ENCODE measurements at regions not wholly inside any gene's neighbourhood (a gene's known extent, or its start where the extent isn't known, plus 50 kb on each side); places are given as distances from the start of the nearest gene placed in this dataset.

DNA sequence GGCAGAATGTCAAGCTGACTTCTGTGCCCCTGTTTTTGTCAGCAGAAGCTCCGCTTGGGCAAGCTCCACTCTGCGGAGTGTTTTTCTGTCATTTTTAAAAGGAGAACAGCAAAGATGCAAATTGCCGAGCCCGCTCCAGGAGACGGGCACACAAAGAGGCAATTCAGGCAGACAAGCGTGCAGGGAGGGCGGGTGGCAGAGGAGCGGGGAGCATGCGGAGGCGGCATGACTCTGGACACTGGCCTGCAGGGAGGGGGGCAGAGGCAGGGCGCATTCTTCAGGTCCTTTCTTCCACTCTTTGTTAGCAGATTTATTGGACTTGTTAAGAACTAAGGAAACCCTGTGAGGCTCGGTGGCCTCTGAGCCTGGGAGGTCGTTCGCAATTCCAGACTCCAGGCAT, 187.3 kb upstream of the RMST start:
- DNase-seq, result peak; percentile 60

DNA sequence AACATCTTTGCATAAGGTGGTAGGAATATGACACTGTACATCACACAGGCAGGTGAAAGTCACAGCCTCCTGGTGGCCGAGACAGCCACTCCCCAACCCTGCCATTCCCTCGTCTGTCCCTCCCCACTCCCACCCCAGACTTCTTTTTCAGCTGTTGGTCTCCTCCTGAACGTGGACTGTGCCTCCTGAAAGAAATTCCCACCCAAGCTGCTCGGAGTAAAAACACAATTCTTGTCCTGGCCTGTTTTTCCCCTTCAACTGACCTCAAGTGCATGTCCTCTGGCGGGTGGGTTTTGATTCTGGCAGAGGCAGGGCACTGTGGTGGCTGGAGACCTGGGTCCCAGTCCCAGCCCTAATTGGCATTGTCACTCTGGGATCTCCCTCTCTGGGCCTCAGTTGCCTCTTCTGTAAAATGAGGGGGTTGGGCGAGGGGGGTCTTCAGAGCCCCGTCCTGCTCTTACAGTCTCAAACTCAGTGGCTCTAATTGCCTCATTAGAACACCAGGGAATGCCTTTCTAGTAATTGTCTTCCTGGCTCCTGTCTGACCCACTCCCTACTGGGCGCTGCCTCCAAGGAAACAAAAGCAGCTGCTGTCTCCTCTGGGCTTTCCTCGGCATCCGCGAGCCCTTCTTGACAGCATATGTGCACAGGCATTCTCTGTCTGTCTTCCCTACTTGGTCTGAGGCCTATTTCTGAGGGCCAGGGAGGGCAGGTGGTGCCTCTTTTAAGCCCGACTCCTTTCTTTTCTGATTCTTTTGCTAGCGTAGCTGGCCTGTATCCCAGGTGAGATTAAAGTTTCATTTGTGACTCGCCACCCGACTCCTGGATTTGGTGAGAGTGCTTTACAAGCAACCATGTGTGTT, 186.6 kb upstream of the RMST start:
- no peak for DNase-seq

DNA sequence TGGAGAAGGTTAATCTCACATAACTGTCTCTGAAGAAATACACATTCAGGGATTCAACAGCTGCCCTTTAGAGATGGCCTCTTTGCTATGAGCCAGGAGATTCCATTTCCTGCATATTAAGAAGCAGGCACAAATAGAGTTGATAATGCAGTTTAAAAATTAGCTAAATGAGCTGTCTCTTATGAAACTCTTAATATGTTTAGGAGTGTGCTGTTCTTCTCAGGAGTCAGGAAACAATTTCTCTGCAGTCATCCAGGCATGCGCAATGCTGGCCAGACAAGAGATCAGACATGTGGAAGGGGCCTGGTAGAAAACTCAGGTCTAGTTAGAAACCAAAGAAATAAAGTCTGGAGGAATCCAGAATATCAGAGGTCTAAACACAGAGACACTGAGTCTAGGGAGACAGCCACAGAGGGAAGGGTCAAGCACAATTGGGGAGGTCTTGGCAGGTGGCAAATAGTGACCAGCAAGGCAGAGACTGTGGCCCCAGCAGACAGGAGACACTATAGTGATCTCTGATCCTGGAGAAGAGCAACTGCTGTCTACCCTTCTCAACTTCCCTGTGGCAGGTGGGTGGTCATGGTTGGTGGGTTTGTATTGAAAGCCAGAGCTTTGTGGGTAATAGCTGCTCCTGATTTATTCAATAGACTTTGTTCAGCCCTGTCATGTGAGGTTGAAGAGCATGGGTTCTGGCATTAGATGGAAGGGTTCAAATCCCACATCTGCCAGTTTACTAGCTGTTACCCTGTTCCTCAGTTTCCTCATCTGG, 185.8 kb upstream of the RMST start:
- no peak for DNase-seq

DNA sequence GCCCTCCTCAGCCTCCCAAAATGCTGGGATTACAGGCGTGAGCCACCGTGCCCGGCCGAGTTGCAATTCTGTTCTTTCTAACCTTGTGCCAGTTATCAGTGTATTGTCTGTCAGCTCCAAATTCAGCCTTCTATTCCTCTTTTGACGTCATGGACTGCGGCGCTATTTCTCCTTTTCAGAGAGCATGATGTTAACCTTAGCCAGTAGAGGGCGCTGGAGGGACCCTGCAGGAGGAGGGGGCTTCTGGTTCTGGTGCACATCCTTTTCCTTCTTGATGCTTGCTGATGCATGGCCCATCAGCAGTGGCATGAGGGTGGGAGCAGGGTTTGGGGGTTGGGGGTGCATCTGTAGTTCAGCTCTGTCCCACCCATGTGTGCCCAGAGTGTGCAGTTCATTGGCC, 179.3 kb upstream of the RMST start:
- DNase-seq, result no peak

DNA sequence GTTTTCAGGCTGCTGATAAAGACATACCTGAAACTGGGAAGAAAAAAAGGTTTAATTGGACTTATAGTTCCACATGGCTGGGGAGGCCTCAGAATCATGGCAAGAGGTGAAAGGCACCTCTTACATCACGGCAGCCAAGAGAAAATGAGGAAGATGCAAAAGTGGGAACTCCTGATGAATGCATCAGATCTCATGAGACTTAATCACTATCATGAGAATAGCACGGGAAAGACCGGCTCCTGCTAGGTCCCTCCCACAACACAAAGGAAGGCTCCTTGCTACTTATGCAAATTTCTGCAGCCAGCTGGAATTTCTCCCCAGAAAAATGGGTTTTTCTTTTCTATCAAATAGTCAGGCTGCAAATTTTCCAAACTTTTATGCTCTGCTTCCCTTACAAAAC, 174.1 kb upstream of the RMST start:
- DNase-seq, result no peak

DNA sequence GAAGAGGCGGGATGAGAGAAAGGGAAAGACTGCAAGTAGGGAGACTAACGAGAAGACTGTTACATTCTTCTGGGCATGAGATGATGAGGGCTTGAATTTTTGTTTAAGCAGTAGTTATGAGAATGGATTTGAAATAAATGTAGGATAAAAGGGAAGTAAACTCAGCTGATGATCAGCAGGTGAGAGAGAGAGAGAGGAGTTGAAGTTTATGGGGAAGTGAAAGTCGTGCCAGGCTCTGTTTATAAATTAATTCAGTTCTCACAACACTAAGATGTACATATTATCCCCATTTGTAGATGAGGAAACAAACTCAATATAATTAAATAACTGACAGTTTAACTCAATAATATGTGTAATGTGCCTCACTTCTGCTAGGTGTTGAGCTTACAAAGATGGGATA, 170.0 kb upstream of the RMST start:
- no peak for DNase-seq

DNA sequence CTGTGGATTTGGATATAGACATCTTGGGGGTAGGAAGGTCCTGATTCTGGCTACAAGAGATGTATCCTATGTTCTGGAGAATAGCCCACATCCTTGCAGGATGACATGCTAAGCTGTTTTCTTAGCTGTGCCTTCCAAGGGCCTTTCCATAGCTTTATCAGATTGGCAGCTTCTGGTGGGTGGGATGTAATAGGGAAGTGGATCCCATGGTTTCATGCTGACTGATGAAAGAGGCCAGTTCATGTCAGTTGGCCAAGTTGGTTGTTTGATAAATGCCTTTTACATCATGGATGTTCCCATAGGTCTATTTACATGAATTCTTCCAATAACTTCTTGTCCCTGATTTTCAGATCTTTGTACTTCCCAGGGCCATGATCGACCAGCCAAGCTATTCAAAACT, 169.1 kb upstream of the RMST start:
- DNase-seq, result no peak

DNA sequence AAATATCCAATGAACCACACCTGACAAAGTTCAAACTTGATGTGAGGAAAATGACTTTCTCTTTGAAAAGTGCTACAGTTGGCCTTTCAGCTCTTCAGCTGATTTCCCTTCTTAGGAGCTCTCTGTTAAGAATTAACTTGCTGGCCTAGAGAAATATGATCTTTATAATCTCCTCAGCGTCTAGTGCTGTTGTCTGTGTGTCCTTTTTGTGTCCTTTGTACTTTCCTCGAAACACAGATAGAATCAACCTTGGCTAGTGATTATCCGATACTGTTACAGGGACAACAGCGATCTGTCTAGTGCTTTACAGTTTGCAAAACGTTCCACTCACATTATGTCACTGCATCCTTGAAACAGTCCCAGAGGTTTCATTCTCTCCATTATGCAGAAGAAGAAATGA, 162.8 kb upstream of the RMST start:
- no peak for DNase-seq

DNA sequence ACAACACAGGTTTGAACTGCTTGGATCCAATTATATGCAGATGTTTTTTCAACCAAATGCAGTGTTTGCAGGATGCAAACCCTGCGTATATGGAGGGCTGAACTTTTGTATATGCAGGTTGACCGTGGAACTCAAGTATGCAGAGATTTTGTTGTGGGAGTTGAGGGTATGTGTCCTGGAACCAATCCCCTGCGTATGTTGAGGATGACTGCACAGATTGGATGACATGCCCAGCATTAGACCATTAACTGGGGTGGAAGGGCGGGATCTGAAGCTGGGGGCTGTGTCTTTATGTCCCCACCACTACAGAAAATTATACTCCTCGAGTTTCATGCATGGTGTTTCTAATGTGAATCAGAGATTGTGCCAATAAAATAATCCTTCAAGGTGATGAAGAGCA, 162.2 kb upstream of the RMST start:
- DNase-seq, result no peak

DNA sequence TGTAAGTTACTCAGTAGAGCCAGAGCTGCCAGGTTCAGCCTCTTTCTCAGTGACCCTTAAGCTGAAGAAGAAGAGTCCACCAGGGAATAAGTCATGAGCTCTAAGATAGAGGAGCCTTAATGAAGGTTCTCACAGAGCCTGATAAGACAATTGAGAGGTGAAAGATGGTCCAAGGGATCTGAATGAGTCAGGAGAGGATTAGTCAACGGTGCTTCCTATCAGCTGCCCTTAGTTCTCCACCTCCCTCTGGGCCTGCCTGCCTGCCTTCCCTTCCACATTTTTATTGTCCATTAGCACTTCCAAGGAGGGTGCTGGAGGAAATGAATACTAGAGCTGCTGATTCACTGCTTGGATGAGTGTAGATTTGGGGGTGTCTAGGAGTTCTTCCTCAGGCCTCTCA, 161.7 kb upstream of the RMST start:
- no peak for DNase-seq

DNA sequence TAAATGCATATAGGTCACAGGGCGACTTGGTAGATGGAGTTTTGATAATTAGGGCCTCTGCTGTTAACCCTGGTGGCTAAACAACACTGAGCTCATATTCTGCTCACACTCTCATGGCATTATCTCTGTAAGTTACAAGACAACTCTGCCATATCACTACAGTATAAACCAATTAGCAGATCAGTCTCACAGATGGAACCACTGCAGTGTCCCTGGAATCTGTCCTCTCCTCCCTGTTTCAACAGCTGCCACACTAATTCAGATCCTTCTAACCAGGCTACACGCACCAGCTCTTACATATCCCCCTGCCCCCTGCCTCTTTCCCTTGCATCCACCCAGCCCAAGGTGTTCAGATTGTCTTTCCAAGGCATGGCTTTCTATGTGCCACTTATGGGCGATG, 161.0 kb upstream of the RMST start:
- DNase-seq, result no peak

DNA sequence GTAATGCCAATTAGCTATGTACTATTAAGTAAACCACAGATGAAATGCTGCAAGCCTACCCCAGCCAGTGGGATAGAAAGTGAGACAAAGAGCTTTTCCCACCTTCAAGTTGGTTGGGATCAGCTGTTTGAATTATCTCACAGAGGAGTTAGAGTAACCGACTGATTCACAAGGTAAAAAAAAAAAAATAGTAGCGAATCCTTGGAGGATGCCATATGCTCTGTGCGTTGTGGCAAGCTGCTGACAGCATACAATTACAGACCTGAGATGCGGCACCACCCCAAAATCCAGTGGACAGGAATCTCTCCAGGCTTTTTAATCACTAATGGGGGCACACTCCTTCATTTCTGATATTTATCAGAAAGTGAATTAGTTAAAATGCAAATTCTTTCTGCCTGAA, 157.0 kb upstream of the RMST start:
- DNase-seq, result no peak

DNA sequence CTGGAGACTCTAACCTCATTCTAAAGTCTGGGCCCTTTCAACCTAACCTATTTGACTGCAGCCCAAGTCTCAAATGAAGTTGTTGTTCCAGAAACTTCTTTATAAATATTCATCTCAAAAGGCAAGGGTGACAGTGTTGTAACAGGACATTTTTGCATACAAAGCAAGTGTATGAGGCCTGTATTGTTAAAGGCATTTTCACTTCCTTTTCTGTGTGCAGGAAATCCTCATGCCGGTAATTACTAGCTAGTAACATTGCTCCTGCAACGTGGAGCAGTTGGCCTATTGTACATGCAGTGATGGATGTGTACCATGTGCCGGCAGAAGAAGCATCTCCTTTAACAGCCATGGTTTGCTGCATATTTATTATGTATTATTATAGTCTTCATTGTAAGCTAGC, 156.5 kb upstream of the RMST start:
- DNase-seq, result no peak

DNA sequence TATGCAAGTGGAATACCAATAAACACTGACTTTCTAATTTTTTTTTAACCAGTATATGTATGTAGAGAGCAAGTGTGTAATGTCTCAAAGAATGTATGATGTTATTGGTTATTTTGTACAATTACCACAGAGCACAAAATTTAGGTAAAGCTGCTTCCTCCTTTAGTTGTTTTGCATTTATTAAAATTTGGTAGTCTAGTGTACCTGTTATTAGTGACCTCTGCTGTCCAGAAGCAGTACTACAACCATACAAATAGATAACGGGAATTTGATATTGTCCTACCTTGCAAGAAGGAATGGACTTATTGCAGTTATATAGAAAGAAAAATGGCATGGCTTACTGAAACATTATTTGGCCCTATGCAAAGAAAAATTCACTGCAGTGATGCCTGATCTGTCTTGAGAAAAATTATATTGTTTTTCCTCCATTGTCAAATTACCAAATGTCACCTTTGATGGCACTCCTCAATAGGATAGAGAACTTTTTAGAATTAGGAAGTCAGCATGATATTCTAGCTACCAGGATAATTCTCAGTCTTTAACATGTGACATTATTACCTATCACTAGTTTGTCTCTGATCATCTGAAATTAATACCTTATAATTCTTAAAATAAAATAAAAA, 153.9 kb upstream of the RMST start:
- DNase-seq, result peak; percentile 52

DNA sequence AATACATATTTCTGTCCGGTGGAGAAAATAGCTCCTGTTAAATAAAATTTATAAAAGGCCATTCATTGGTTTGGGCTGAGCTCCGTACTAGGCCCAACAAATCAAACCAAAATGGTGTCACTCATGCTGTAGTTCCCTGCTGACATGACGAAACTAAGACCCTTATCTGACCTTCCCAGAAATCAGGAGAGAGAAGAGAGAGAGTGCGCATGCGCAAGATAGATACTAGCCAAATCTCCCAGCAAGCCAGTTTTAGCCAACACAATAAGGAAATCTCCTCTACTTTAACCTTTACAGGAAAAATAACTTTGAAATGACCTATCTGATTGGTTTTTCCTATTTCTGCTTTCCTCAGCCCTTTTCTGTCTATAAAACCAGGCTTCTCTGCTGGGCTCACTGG, 152.7 kb upstream of the RMST start:
- no peak for DNase-seq

DNA sequence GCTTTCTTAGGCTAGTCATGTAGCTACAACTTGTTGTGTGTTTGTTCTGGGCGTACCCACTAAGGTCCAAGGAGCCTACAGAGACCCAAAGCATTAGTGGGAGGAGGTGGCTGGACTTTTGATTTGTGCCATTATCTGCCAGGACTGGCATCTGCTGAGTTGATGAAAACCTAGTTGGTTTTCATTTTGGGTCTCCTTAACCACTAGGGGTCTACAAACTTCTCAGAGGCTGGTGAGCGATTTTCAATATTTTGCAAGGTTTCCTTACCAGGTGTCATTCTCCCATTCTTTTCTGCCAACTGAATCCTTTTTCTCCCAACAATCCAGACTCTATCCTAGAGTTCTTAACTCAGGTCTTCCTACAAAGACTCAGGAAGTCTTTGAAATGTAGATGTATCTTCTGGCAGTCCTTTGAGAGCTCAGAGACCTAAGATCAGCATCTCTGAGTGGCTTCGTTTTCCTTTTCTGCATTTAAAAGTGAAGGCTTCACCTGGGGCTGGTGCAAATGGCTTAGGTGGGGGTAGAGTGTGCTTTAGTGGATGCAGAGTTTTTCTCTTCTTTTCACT, 150.0 kb upstream of the RMST start:
- DNase-seq, result no peak

DNA sequence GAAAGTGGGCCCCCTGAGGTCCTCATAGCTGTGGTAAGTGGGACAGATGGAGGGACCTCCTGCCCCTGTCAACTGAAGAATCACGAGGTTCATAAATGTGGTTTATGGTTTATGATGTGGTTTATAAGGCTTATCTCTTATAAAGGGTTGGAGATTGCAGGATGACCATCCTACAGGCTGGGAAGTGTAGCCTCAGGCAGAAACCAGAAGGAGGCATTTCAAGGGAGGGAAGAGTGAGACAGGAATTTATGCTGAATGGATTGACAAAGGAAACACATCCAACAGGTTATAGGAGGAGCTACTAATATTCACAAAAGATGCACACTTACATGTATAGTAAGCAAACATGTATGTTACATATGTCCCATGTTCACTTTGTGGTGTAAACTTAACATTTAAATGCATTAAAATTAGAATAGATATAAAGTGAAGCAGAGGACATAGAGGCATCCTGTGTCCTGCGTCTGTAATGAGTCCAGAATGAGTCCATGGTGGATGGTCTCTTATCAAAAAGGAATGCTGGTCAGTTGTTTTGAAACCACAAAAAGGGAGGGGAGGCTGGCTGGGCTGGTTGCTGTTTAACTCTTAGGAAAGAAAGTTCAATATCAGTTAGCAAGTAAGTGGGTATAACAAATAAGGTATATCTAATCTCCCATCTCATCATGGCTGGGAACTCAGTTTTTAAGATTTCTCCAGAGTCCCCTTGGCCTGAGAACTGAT, 149.0 kb upstream of the RMST start:
- DNase-seq, result no peak

DNA sequence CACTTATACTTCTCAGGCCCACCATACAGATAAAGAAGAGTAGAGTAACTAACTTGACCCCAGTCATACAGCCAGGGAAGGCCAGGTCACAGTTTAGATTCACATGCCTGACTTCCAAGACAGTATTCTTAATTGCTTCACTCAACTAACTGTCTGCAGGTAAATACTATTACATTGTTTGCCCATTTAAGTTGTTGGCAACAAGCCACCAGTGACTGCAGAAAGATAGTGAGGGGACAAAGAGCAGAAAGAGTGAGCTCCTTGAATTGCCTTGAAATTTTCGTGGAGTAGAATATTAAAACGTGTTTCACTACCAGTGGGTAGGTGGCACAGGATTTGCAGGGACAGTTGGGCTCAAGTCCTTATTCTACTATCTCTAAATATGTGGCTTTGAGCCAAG, 146.3 kb upstream of the RMST start:
- no peak for DNase-seq

DNA sequence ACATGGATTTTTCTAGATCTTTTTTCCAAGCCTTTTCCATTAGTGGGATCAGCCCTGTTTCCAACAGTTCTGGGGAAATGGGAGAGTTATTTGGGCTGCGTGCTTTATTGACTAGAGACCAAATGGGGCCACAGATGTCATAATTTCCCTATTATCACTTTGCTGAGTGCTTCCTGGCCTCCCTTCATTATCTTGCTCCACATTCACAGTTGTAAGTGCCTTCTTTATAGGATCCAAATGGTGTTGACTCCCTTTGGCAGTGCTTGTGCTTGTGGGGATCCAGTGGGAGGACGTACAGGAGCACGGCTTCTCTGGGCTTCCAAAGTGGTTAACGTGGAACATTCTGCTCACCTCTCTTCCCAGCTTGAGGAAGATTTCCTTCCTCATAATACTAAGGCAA, 141.0 kb upstream of the RMST start:
- DNase-seq, result no peak

DNA sequence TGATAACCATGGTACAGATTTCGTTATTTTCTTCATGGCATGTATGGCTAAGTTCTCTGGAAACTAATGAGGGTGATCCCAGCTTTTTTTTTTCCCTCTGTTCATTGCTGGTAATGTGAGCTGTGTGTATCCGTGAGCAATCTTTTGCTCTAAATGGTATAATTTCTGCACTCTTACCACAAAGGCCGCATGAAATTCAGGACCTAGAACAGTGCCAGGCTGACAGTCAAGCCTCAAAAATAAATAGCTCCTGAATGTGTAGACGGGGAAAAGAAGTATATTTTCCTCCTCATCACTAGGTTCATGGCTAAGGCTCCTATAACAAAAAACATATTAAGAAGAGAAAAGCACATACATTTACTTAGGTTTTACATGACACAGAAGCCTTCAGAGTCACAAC, 140.2 kb upstream of the RMST start:
- no peak for DNase-seq

DNA sequence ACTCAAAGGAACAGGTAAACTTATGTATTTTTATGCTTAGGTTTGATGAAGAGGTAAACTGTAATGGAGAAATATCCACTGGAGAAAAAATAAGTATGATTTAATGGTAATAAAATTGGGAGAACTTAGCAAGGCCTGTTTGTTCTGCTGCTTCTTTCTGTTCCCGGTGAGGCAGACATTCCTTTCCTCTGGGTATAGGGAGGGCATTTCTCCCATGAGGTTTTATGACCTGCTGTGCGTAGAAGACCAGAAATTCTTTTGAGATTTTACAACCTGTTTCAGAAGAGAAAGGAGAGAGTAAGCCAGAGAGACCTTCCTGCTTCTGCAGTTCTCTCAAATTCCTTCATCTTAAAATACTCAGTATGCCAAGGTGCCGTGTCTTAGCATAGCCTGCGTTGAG, 139.4 kb upstream of the RMST start:
- no peak for DNase-seq

DNA sequence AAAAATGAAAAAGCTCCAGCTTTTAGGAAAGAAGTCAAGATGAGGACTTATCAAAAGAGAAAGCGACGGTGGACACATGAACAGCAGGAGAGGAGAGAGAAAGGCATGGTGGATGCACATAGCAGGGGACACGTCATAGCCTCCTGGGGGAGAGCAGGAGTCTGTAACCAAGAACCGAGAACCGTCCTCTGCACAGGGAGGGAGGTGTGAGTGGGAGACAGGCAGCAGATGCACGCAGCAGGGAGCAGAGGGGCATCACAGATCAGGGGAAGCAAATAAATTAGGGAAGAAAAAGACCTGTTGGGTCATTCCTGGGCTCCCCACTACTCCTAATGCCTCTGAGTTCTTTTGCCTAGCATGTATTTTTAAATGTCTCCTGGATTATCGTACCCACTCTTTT, 138.1 kb upstream of the RMST start:
- DNase-seq, result no peak
